ENCODE measurements at regions not wholly inside any gene's neighbourhood (a gene's known extent, or its start where the extent isn't known, plus 50 kb on each side); places are given as distances from the start of the nearest gene placed in this dataset.

DNA sequence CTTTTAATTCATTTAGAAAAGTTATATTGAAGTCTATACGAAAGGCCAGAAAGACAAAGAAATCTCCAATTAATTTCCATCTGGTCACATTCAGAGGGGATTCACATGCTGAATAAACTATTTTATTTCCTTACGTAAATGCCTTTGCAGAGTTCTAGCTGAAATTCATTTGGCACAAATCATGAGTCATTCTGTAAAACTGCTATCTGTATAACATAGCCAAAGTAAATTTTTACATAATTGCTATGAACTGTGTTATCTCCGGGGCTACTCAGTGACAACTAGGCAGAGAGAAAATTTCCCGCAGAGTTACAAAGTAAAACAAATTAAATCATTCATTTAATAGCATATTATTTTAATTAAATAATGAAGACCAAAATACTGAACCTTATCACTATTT lies 463.2 kb upstream of the ADAMTS16 start:
- intact Hi-C loops (cut with micrococcal nuclease), result no loop called here

DNA sequence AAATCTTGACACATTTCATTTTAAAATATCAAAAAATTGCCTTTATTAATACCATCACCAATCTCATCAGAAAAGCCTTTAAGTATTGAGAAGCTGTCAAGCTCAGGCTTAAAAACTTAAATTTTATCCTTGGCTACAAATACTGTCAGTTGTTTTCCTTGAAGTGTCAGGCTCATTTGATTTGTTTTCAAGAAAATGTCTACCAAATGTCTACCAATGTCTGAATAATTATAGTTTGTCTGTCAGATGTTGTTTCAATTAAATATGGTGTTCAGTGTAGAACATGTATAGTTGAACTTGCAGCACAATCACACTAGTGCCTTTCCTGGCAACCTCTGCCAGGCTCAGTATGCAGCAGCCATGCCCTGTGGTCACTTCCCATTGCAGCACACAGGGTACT lies 455.2 kb upstream of the ADAMTS16 start:
- intact Hi-C loops (cut with micrococcal nuclease), result no loop called here

DNA sequence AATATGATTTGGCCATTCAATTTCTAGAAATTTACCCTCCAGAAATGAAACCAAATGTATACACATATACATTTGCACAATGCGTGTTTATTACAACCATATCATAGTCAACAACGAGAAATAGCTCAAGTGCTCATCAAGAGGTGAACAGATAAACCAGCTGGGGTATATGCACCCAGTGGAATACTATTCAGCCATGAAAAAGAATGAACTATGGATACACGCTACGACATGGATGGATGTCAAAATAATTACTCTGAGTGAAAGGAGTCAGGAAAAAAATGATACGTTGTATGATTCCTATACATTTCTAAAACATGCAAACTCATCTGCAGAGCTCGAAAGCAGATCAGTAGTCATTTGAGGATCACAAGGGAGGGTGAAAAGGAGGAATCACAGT lies 441.5 kb upstream of the ADAMTS16 start:
- intact Hi-C loops (cut with micrococcal nuclease), result no loop called here

DNA sequence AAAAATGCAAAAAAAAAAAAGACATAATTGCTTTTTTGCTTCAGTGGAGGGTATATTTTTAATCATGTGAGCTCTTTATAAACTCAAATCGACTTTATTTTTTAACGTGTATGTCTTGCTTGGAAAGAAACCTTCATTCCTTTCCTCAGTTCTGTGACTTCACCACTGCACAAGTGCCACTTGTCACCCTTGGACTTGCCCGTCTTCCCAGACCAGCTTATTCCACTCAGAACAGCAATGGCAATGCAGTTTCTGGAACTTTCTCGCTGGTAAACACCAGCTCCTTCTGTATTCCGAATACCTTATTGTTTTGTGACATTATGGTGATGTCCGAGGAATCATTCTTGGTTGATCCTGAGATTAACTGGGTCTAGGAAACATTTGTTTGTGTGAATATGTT lies 440.5 kb upstream of the ADAMTS16 start:
- intact Hi-C loops (cut with micrococcal nuclease), result no loop called here

DNA sequence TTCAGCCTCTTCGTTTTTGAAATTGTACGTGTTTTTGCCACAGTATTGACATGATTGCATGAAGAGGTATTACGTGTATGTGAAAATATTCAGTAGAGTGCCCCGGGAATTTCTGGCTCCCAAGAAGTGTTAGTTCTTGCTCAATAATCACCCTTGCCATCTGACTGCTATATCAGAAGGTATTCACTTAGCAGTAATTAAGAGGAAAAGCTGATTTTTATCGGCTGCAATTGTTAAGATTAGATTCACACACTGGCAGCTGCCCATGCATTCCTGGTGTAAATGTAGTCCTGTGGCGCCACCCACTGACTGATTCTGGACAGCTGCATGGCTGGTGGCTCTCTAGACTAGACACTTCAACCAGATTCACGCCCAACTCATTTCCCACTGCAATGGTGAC lies 440.1 kb upstream of the ADAMTS16 start:
- intact Hi-C loops (cut with micrococcal nuclease), result no loop called here

DNA sequence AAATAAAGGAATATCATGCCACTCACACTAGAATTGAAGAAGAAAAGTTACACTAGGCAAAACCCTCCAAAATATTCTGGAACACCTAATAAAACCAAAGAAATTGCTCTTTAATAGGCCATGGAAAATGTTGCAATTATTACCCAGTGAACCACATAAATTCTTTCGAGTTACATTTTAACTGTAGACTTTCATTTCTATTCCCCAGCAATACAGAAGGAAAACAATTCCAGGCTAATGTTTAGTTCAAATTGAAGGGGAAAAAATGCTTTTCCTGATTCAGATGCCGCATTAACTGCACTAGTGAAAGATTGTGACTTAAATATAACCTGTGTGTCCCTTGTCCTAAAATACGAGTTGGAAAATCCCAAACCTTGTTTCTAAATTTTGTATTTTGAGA lies 439.3 kb upstream of the ADAMTS16 start:
- intact Hi-C loops (cut with micrococcal nuclease), result no loop called here

DNA sequence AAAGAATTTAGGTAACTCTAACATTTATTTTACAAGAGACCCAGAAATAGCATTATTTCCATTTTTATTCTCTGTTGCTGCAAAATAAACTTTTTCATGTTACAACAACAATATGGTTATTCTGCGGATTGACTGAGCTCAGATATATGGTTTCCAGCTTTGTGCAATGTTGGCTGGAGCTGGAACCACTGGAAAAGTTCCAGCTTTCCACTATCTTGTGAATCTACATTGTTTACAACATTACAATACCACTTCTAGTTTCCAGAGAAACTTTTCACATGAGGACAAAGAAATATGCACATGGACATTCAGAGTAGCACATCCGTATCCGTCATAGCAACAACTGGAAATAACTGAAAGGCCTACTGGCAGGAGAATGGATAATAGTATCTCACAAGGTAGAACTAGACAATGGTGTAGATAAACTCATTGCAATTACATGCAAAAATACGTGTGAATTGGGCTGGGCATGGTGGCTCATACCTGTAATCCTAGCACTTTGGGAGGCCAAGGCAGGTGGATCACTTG lies 436.1 kb upstream of the ADAMTS16 start:
- intact Hi-C loops (cut with micrococcal nuclease), result no loop called here

DNA sequence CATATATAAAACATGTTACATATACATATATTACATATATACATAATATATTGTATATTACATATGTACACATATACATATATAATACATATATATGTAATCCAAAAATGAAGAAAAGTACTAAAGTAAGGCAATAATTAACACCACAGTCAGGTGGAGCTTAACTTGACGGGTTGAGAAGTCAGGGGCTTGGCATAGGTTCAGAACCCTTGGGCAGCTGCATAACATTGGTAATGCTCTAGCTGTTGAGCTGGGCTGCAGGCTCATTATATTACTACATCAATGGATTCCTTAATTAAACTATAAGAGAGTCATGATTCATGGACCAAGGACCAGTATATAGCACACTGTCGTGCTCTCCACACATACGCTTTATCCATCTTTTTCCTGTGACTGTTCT lies 435.2 kb upstream of the ADAMTS16 start:
- intact Hi-C loops (cut with micrococcal nuclease), result no loop called here

DNA sequence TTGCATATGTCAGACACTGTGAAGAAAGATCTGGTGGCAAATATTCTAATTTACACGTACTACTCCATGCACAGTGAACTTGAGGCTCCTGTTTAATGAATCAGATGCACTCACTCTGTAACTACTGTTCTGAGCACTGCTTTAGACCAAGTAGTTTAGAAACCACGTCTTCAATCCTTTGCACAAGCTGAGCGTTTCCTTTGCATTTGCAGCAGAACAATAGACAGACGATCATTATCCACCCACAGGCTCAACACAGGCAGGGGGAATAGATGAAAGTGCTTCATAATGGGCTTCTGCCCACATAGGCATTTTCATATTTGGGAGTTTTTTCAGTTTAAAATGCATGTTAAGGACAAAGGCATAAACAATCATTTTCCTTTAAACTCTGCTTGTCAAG lies 423.3 kb upstream of the ADAMTS16 start:
- intact Hi-C loops (cut with micrococcal nuclease), result no loop called here

DNA sequence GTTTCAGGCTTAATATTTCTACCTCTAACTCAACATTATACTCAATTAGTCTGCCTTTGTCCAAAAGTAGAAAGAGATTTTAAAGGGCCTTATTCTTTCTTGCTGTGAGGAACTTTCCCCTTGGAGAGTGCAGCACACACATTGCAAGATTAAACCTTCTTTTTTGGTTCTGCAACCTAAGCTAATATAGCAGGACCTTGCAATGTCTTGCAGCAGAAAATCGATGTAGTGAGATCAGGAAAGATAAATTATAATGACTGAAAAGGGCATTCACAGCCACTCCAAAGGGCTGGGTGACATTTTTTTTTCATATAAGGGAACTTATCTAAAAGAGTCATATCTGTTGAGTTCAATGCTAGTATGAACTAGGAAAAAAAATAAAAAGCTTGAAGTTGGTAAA lies 422.7 kb upstream of the ADAMTS16 start:
- intact Hi-C loops (cut with micrococcal nuclease), result no loop called here

DNA sequence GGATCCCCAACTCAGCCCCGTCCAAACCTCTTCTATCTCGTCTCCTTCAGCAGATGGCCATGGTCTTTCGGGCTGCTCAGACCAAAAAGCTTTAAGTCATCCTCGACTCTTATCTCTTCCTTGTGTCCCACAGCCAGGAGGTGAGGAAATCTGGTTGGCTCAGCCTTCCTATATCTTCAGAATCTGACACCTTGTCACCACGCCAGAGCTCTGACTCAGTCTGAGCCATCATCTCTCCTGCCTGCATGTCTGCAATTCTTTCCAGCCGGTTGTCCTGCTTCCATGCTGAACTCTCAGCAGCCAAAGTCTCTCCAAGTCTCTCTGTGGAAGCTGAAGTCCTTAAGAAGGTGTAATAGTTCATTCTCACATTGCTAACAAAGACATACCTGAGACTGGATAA lies 419.3 kb upstream of the ADAMTS16 start:
- intact Hi-C loops (cut with micrococcal nuclease), result no loop called here

DNA sequence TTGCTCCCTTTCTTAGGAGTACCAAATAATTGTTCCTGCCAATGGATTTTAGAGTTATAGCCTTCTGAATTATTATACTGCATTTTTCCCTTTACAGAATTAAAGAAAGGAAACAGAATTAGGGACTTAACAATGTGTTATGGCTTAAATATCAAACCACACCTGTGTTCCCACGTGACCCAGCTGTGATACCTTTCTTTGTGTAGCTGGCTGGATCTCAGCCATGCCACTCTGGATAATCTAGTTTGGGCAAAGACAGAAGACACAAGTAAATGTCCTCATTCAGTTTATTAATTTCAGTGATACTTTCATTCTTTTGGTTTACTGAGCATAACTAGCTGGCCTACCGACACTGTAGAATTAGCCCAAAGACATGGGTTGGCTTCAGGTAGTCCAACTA lies 417.2 kb upstream of the ADAMTS16 start:
- intact Hi-C loops (cut with micrococcal nuclease), result no loop called here

DNA sequence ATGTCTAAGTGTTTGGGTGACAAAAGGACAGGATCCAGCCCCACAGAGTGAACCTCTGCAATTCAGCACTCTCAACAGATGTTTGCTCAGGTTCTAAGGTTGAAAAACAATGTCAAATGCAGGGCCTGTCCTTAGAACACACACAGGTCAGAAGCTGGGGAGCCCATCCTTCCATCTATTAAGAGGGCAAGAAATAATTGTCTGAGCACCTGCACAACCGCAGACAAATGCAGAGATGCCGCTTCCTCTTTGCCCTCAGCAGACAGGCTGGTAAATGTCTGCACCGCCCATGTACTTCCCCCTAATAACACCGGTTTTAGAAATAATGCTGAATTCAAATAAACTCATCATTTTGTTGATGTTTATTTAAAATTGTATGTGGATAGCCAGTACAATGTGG lies 414.5 kb upstream of the ADAMTS16 start:
- intact Hi-C loops (cut with micrococcal nuclease), result no loop called here

DNA sequence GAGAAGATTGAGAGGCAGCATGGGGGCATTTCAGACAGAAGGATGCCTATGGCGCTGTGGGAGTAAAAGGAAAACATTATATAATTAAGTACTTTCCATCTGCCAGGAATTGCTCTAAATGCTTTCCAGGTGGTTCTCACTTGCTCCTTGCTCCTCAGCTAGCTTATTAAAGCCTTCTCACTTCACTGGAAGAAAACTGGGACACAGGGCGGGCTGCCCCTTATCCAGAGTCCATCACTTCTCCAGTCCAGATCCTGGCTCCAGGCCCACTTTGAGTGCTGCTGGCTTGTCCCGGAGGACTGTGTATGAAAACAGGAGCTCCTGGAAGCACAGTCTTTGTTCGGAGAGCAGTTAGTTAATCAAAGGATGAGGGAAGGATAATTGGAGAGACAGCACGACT lies 409.9 kb upstream of the ADAMTS16 start:
- intact Hi-C loops (cut with micrococcal nuclease), result no loop called here

DNA sequence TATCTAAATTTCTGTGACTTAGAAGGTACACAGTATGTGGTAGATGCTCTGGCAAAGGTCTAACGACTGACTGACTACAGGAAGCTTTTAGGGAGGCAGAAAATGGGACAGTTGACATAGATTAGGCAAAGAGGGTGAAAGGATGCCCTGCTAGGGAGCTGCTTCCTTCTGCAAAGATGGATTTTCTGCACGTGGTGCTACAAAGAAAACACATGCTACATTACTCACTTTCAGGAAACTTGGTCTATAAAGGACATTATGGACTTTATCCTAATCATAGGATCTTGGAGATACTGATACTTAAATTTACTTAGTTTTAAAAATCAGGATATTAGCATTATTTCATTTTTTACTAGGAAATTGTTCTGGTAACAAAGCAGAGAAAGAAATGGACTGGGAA lies 405.8 kb upstream of the ADAMTS16 start:
- intact Hi-C loops (cut with micrococcal nuclease), result no loop called here

DNA sequence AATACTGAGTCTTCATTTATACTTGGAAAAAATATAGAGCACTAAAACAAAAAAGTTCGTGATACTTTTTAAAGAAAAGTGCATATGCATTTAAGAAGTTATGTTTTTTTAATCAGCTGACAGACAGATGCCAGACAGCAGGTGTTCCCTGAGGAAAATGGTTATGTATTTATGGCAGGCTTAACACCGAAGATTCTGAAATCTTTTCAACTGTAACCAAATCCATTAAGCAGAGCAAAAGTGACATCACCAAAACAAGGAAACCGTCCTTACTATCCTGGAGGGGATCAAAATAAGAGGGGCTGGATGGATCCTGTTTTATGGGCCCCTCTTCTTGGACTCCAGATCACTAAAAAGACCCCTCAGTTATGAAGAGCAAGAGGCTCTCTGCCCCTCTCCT lies 404.9 kb upstream of the ADAMTS16 start:
- intact Hi-C loops (cut with micrococcal nuclease), result no loop called here

DNA sequence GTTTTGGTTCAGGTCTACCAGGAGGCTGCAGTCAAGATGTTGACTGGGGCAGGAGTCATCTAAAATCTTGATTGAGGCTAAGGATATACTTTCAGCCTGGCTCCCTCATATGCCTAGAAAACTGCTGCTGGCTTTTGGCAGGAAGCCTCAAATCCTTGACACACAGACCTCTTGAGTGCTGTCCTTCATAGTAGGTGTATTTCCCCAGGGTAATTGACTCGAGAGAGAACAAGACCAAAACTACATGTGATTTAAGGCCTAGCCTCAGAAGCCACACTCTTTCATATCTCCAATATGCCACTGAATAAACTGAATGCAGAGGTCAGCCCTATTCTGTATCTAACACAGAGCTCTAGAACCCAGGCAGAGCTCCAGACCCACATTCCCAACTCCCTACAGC lies 402.3 kb upstream of the ADAMTS16 start:
- intact Hi-C loops (cut with micrococcal nuclease), result no loop called here

DNA sequence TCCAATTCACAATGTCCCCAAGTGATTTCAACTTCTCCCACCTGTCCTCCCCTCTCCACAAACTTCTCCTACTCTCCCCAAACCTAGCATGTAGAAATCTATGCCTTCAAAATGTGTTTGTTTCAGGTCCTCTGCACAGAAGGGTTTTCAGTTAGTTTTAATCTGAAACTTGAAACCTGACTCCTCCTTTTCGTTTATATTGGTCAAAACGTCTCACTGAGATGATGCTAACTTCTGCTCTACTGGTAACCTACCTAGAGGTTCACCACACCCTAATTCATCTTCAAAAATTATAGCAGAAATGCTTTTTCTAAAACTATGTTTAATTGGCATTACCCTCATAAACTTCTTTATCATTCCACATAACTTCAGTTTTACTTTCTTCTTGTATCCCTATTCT lies 401.8 kb upstream of the ADAMTS16 start:
- intact Hi-C loops (cut with micrococcal nuclease), result no loop called here

DNA sequence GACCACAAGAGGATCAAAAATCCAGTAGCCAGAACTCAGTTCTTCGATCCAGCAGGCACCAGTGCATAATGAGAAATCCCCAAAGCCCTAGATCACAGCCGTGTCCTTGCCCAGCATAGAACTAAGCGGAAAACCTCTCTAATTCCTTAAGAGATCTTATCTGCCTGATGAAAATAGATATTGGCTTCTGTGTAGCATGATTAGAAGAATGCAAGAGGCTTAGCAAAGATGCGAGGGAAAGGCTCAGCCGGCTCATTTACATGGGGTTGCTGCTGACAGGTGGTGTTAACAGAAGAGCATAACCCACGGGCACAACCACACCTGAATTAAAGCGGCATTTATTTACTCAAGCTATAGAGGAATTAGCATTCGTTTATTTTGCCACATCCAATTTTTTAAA lies 400.0 kb upstream of the ADAMTS16 start:
- intact Hi-C loops (cut with micrococcal nuclease), result no loop called here

DNA sequence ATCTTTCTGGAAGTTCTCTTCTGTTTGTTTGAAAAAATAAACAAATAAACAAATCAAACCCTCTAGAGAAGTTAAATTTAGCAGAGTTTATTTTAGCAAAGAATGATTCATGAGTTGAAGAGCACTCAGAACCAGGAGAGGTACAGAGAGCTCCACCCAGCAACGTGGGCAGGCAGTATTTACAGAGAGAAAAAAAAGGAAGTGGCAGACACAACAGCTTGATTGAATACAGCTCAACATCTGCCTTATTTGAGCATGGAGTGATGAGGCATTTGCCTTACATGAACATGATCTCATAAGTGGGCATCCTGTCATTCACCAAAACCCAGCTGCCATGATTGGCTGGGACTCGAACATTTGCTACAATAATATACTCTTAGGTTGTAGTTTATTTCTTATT lies 381.6 kb upstream of the ADAMTS16 start:
- intact Hi-C loops (cut with micrococcal nuclease), result no loop called here

DNA sequence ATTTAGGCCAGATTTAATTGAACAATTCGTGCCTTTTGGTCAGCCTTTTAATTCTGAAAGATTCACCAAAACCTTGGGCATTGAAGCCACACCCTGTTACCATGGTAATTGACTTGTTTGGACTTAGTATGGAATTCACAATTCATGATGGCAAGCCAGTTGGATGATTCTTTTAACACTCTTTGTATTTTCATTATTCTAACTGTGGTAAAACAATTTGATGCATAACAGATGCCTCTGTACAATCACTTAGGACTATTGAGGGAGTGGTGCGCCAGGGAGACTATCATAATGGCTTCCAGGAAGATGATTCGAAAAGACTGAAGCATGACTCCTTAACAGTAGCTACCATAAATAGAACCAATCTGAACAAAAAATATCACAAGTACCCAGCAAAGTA lies 381.1 kb upstream of the ADAMTS16 start:
- intact Hi-C loops (cut with micrococcal nuclease), result no loop called here

DNA sequence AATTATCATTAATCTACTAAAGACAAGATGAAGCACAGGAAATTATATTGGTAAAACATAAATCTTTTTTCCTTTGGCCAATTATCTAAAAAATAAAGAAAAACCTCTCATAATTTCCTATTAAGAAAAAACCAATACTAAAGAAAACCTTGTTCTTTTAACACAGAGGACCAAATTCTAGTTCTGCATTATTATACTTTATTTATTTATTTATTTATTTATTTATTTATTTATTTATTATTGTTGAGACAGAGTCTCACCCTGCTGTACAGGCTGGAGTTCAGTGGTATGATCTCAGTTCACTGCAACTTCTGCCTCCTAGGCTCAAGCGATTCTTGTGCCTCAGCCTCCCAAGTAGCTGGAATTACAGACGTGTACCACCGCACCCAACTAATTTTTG lies 377.8 kb upstream of the ADAMTS16 start:
- intact Hi-C loops (cut with micrococcal nuclease), result no loop called here

DNA sequence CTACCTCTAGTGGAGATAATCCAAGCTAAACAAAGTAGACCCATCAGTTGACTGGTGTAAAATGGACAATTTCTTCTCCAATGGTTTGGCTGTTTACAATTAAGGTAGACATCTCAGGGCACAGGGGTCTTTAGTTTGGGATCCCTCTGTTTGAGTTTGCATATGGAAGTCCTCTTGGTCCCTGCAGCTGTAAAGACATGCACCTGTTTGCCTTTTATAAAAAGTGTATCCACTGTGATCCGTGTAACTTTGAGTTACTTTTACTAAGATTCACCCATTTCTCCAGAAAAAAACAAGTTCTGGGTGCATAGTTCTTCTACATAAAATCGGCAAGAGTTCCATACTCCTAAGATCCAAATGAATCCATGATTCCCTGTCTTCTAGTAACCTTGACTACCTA lies 374.7 kb upstream of the ADAMTS16 start:
- intact Hi-C loops (cut with micrococcal nuclease), result no loop called here

DNA sequence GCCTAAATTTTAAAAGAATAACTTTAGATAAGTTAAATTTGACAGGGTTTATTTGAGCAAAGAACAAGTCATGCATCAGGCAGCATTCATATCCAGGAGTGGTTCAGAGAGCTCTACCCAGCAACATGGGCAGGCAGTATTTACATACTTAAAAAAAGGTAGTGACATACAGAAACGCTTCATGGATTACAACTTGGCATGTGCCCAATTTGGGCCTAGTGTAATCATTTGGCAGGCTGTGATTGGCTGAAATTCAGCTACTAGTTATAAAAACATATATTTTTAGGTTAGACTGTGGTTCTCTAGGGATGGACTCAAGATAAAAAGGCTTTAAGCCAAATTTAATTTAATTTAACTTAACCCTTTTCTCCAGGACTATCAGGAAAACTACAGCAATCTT lies 374.0 kb upstream of the ADAMTS16 start:
- intact Hi-C loops (cut with micrococcal nuclease), result no loop called here
